B cell (primary cell): ENCODE measurements at regions not wholly inside any gene's neighbourhood (a gene's known extent, or its start where the extent isn't known, plus 50 kb on each side); places are given as distances from the start of the nearest gene placed in this dataset.

Experiments used
- ATAC-seq: fragments of 200-7000 bp; cut with Tn5 transposase; one replicate; pipeline ENCODE4 v1.10.0; 2021; ENCODE audit warnings: low read depth, mild to moderate bottlenecking, moderate number of reproducible peaks, moderate library complexity
- CTCF ChIA-PET: fragments of 350-600 bp; sonication (Branson Sonifier 250); formaldehyde crosslinking; loops from one replicate; lab custom pipeline; 2021; ENCODE audit warnings: antibody characterized with exemption, inconsistent platforms; lab: Charles Lee
- POLR2A ChIA-PET: fragments of 350-600 bp; sonication (Branson Sonifier 250); formaldehyde crosslinking; loops from one replicate; lab custom pipeline; 2021; ENCODE audit warnings: antibody characterized with exemption; lab: Charles Lee
- DNase-seq: peaks from one replicate; pipeline ENCODE4 v3.0.0; 2013
- H2AFZ ChIP-seq: 2 replicates; pipeline ENCODE4 v1.6.1; 2012; ENCODE audit warnings: mild to moderate bottlenecking, low read depth, low read length; ENCODE audit not compliant: insufficient read depth, poor library complexity, severe bottlenecking
- H3K27ac ChIP-seq, 2 donors: 1 replicate in 1 of 2; 2 replicates in 1 of 2; pipeline ENCODE4 v1.5.1; 2012 to 2013; ENCODE audit warnings: low read length in 2 of 2, mild to moderate bottlenecking in 2 of 2, moderate library complexity in 1 of 2
- H3K27me3 ChIP-seq, 4 experiments: fragments of 200-600 bp in 1 of 4; sonication (generic) in 1 of 4; replicated peaks in 1 of 4; 1 replicate in 2 of 4; 2 replicates in 2 of 4; pipeline versions ENCODE4 v1.6.1 to v1.7.0; 2013 to 2016; ENCODE audit warnings: low read length in 3 of 4, mild to moderate bottlenecking in 2 of 4, mixed read lengths in 1 of 4, moderate library complexity in 1 of 4; ENCODE audit not compliant: insufficient read depth in 4 of 4, control insufficient read depth in 3 of 4; ENCODE audit errors: control extremely low read depth in 1 of 4
- H3K36me3 ChIP-seq, 2 experiments: replicated peaks in 1 of 2; 1 replicate in 1 of 2; 2 replicates in 1 of 2; pipeline versions ENCODE4 v1.6.1 to v1.7.1; 2013; ENCODE audit warnings: low read length in 1 of 2; ENCODE audit not compliant: insufficient read depth in 2 of 2, control insufficient read depth in 1 of 2; ENCODE audit errors: control extremely low read depth in 1 of 2, extremely low read depth in 1 of 2
- H3K4me1 ChIP-seq, 2 donors: fragments of 200-600 bp in 1 of 2; sonication (generic) in 1 of 2; 1 replicate in 1 of 2; 2 replicates in 1 of 2; pipeline versions ENCODE4 v1.5.1 to v1.6.1; 2013 to 2017; ENCODE audit warnings: low read length in 2 of 2; ENCODE audit not compliant: control insufficient read depth in 2 of 2, insufficient read depth in 2 of 2
- H3K4me2 ChIP-seq: replicated peaks from 2 replicates; pipeline ENCODE3; 2012; ENCODE audit warnings: mild to moderate bottlenecking, low read depth, low read length; ENCODE audit not compliant: poor library complexity, severe bottlenecking
- H3K4me3 ChIP-seq, 5 experiments: fragments of 200-600 bp in 1 of 5; sonication (generic) in 1 of 5; 1 replicate in 3 of 5; 2 replicates in 2 of 5; pipeline versions ENCODE4 v1.5.1 to v1.7.0; 2011 to 2016; ENCODE audit warnings: low read length in 4 of 5, mild to moderate bottlenecking in 4 of 5, low read depth in 2 of 5, control low read depth in 1 of 5, moderate library complexity in 1 of 5; ENCODE audit not compliant: insufficient read depth in 1 of 5; ENCODE audit errors: control extremely low read depth in 1 of 5, extremely low read depth in 1 of 5
- H3K79me2 ChIP-seq: fragments of 200-600 bp; sonication (generic); one replicate; pipeline ENCODE4 v1.6.0; 2016; ENCODE audit warnings: low read length; ENCODE audit not compliant: control insufficient read depth, insufficient read depth
- H3K9ac ChIP-seq: fragments of 200-600 bp; sonication (generic); 2 replicates; pipeline ENCODE4 v1.6.1; 2017; ENCODE audit warnings: mild to moderate bottlenecking, low read length, moderate library complexity
- H3K9me3 ChIP-seq, 3 donors: one replicate each; pipeline versions ENCODE4 v1.6.1 to v1.7.1; 2013; ENCODE audit warnings: low read length in 2 of 3; ENCODE audit not compliant: control insufficient read depth in 2 of 3, insufficient read depth in 1 of 3; ENCODE audit errors: control extremely low read depth in 1 of 3
- H4K20me1 ChIP-seq: 2 replicates; pipeline ENCODE4 v1.6.0; 2012; ENCODE audit warnings: mild to moderate bottlenecking, low read length; ENCODE audit not compliant: insufficient read depth, control insufficient read depth, poor library complexity, severe bottlenecking
- H3K27ac Mint-ChIP-seq: one replicate; pipeline ENCODE4 v1.8.0; 2021; ENCODE audit warnings: mixed read lengths
- H3K27me3 Mint-ChIP-seq: one replicate; pipeline ENCODE4 v1.8.0; 2021; ENCODE audit warnings: mixed read lengths
- H3K4me1 Mint-ChIP-seq: one replicate; pipeline ENCODE4 v1.8.0; 2021; ENCODE audit warnings: mixed read lengths
- H3K4me3 Mint-ChIP-seq: one replicate; pipeline ENCODE4 v1.8.0; 2021; ENCODE audit warnings: mixed read lengths
- H3K9me3 Mint-ChIP-seq: one replicate; pipeline ENCODE4 v1.8.0; 2022; ENCODE audit warnings: mixed read lengths; ENCODE audit not compliant: insufficient read depth
- CTCF ChIP-seq: fragments of 200-600 bp; IDR thresholded peaks from one replicate; pipeline ENCODE4 v1.8.0; 2022; ENCODE audit warnings: antibody characterized with exemption, mild to moderate bottlenecking
- EZH2 ChIP-seq: IDR thresholded peaks from 2 replicates; pipeline ENCODE4 v1.6.1; 2012; ENCODE audit warnings: borderline replicate concordance, low read depth, mild to moderate bottlenecking, moderate library complexity, low read length; ENCODE audit not compliant: insufficient read depth, poor library complexity, severe bottlenecking
- WGBS: methylation state at CpG from one replicate; pipeline ENCODE4 v1.1.5; 2013; ENCODE audit warnings: missing lambda C conversion rate; ENCODE audit not compliant: insufficient coverage; 5-methylcytosine and 5-hydroxymethylcytosine counted together
- intact Hi-C: fragments of 100-400 bp; cut with micrococcal nuclease; formaldehyde crosslinking; loops from one replicate; pipeline ENCODE4 v1.10.0; 2022

- 89% methylated on average over 8 of the region's 11 CpGs for WGBS
- H3K9ac ChIP-seq = no peak overlapping the region
- H3K4me1 Mint-ChIP-seq = no peaks in the 10 kb centered on the region
- no peaks in the 10 kb centered on the region for H4K20me1 ChIP-seq
- H3K36me3 ChIP-seq = no peaks in the 10 kb centered on the region
- intact Hi-C loops = no loop called here
- no peak overlapping the region for H3K4me2 ChIP-seq
- H3K4me3 ChIP-seq = no peak overlapping the region
- H3K9me3 Mint-ChIP-seq = no peaks in the 10 kb centered on the region
- no peak overlapping the region for H2AFZ ChIP-seq
- POLR2A ChIA-PET = no interaction called here
- no peaks in the 10 kb centered on the region for H3K79me2 ChIP-seq
- H3K27me3 ChIP-seq = peaks cover 0 to 4% (median 0%) of the 10 kb centered on the region in 4 experiments
- DNase-seq = no peak
- H3K4me3 Mint-ChIP-seq = no peak overlapping the region
- H3K27ac ChIP-seq = no peak overlapping the region
- no peak for TF ChIP-seq EZH2
- TF ChIP-seq CTCF = no peak
- no peaks in the 10 kb centered on the region for H3K4me1 ChIP-seq
- no peak for ATAC-seq
- CTCF ChIA-PET = interaction anchor here (1.1 to 1.4 kb wide), 2 partner anchors 210 to 258 kb away, joined by 3 to 4 read pairs; no protein-coding TSS in a partner anchor
- H3K27ac Mint-ChIP-seq = no peak overlapping the region
- no peaks in the 10 kb centered on the region for H3K9me3 ChIP-seq
- peaks cover 11% of the 10 kb centered on the region for H3K27me3 Mint-ChIP-seq
Observed at GRCh38 chr3:14252321-14253021, 73.9 kb downstream of the LSM3 start.

- Mint-ChIP-seq H3K4me1 (no peaks in the 10 kb centered on the region), H3K27me3 (peaks cover 11% of the 10 kb centered on the region), H3K27ac (no peak overlapping the region), H3K4me3 (no peak overlapping the region), H3K9me3 (no peaks in the 10 kb centered on the region)
- Histone ChIP-seq H3K4me1 (no peaks in the 10 kb centered on the region), H3K79me2 (no peaks in the 10 kb centered on the region), H3K4me3 (no peak overlapping the region), H3K9me3 (no peaks in the 10 kb centered on the region), H2AFZ (no peak overlapping the region), H3K4me2 (no peak overlapping the region), H3K9ac (no peak overlapping the region), H3K27ac (no peak overlapping the region), H4K20me1 (no peaks in the 10 kb centered on the region), H3K36me3 (no peaks in the 10 kb centered on the region), H3K27me3 (peaks cover 0 to 4% (median 0%) of the 10 kb centered on the region in 4 experiments)
- POLR2A ChIA-PET = no interaction called here
- TF ChIP-seq CTCF (no peak), EZH2 (no peak)
- intact Hi-C loops = no loop called here
- no peak for ATAC-seq
- CTCF ChIA-PET = interaction anchor here (1.4 kb wide), 1 partner anchor 258 kb away, joined by 3 read pairs; no protein-coding TSS in a partner anchor
- WGBS = 83% methylated on average over 10 of the region's 11 CpGs
- DNase-seq = no peak
Observed at GRCh38 chr3:14253022-14253706, 74.5 kb downstream of the LSM3 start.
